Choroid plexus epithelial cell (primary cell): ENCODE measurements at regions not wholly inside any gene's neighbourhood (a gene's known extent, or its start where the extent isn't known, plus 50 kb on each side); places are given as distances from the start of the nearest gene placed in this dataset.

ENCODE experiments used
- DNase-seq: peaks from one replicate; pipeline ENCODE4 v3.0.0-alpha.2; 2010; ENCODE audit warnings: low read depth
- H3K4me3 ChIP-seq: 2 replicates; pipeline ENCODE4 v1.5.1; 2011; ENCODE audit warnings: low read depth, mild to moderate bottlenecking, control low read depth, low read length, moderate library complexity
- CTCF ChIP-seq: conservative IDR thresholded peaks from 2 replicates; pipeline ENCODE4 v1.5.1; 2011; ENCODE audit warnings: low read depth, mild to moderate bottlenecking, control low read depth, inconsistent platforms, low read length, moderate library complexity

GRCh38 chr18:51762373-51762772 lies 564.9 kb upstream of the MEX3C start:
- no peak overlapping the region for H3K4me3 ChIP-seq
- DNase-seq: no peak

GRCh38 chr18:51765606-51766360 lies 568.3 kb upstream of the MEX3C start:
- H3K4me3 ChIP-seq: no peak overlapping the region
- DNase-seq: no peak
- TF ChIP-seq CTCF: no peak

More at GRCh38 chr18:51762373-51762772, 564.9 kb upstream of the MEX3C start:
- no peak for TF ChIP-seq CTCF

- no peak for TF ChIP-seq CTCF
- H3K4me3 ChIP-seq: no peak overlapping the region
- DNase-seq: no peak
Measured at GRCh38 chr18:51767293-51767692, 569.8 kb upstream of the MEX3C start.

GRCh38 chr18:51778115-51778514 lies 561.9 kb upstream of the DCC start:
- TF ChIP-seq CTCF: no peak
- no peak overlapping the region for H3K4me3 ChIP-seq
- DNase-seq: no peak

GRCh38 chr18:51789871-51790270 lies 550.1 kb upstream of the DCC start:
- no peak for TF ChIP-seq CTCF
- no peak overlapping the region for H3K4me3 ChIP-seq
- no peak for DNase-seq

- TF ChIP-seq CTCF: no peak
Measured at GRCh38 chr18:51801514-51801913, 538.5 kb upstream of the DCC start.

More at GRCh38 chr18:51801514-51801913, 538.5 kb upstream of the DCC start:
- H3K4me3 ChIP-seq: no peak overlapping the region
- no peak for DNase-seq
